DMS 273 (cell line): ENCODE measurements at regions not wholly inside any gene's neighbourhood (a gene's known extent, or its start where the extent isn't known, plus 50 kb on each side); places are given as distances from the start of the nearest gene placed in this dataset.

Experiments used
- DNase-seq: peaks from one replicate; lab custom pipeline; 2025; ENCODE audit not compliant: unreplicated experiment; lab: John Stamatoyannopoulos, UW

GRCh38 chr5:136424835-136425584, 59.7 kb upstream of the TRPC7 start:
- peak; percentile 87 for DNase-seq

- DNase-seq: no peak
Observed at GRCh38 chr5:136423944-136424606, 58.7 kb upstream of the TRPC7 start.

- no peak for DNase-seq
Observed at GRCh38 chr5:136420168-136420898, 55.0 kb upstream of the TRPC7 start.

- DNase-seq: no peak
Observed at GRCh38 chr5:136418301-136418700, 53.0 kb upstream of the TRPC7 start.
